GM19035 (cell line): ENCODE measurements at regions not wholly inside any gene's neighbourhood (a gene's known extent, or its start where the extent isn't known, plus 50 kb on each side); places are given as distances from the start of the nearest gene placed in this dataset.
"Not testable (repeated sequence)": the region's sequence is repeated elsewhere in the genome, so short reads cannot be mapped to it uniquely, and the experiment has no call there.

Source experiments
- ATAC-seq: cut with Tn5 transposase; IDR thresholded peaks from one replicate; pipeline ENCODE4 v1.9.1; 2021; ENCODE audit not compliant: unreplicated experiment

DNA sequence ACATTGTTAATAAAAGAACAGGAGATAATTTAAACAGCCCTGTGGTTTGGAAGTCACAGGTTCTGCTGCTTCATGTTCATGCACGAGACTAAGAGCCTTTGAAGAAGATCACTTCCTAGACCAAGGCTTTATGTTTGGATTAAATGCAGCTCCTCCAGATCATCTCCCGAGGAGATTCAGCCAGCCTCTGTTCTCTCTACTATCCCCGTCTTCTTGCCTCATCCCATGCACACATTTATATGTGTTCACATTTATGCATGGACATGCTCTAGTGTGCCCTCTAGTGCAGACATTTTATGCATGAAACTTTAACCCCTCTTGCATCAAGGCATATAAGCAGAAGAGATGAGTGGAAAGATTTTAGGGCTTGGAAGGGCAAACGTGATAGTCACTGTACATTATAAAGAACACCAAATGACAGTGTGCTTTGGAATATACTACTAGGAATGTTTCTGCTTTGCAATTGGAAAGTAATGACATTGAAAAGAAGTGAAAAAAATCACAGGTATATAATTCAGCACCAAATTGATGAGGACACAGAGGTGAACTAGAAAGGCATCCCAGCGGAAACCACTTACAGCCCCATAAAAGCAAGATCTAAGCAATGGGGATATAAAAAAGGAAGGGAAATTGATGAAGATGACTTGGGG lies 271.5 kb upstream of the PLGLB2 start:
- not testable (repeated sequence) for ATAC-seq

DNA sequence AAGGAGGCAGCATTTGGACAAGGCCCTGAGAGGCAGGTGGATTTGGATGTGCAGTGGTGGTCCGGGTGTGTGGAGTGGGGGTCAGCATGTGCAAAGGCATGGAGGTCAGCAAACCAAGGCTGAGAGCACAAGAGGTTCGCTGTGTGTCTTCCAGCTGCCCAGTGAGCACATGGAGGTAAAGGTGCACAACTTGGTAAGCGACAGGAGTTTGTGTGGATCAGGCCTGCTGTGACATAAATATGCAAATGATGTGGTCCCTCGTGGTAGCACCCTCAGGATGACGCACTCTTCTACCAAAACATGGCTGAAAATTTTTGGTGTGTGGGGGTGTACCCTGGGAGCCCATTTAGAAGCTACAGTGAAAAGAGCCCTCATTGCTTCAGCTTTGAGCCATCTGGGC lies 271.0 kb upstream of the PLGLB2 start:
- ATAC-seq: not testable (repeated sequence)

DNA sequence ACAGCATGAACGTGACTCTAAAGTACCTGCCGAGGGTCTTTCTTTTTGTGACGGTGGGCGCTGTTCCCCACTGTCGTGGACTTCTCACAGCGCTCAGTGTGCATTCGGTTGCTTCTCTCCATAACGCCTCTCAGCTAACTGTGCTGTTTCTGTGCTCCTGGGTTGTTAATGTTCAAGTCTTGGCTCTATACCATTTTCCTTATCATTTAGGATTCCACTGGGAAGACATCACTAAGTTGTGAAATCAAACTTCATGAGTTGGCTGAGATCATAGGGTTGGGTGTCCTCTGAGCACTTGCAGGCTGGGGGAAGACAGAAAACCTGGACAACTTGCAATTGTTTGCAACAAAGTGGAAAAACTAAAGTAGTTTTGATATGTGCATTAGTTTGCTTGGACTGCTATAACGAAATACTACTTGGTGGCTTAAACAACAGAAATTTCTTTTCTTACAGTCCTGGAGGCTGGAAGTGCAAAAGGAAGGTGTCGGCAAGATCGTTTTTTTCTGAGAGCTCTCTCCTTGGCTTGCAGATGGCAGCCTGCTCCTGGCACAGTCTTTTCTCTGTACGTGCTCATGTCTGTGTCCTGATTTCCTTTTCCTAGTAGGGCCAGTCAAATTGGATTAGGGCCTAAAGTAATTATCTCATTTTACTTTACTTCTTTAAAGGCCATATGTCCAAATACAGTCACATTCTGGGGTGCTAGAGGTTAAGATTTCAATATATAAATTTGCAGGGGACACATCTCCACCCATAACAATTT lies 270.0 kb upstream of the PLGLB2 start:
- ATAC-seq: not testable (repeated sequence)

DNA sequence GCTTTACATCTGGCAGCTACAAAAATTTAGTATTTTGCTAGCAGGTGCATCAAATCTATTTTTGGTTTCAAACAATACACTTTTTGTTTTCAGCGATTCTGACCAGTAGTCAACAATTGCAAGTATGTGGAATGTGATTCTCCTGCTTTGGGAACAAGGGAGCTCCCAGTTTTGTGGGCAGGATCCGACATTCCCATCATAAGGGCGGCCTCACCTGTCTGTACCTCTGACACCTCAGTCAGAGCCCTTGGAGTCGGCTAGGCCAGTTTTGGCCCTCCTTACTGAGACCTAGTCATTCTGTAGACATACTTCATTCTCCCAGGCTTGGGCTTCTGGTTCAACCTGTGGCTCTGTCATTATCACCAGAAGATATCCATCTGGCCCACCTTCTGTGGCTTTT lies 269.0 kb upstream of the PLGLB2 start:
- ATAC-seq: not testable (repeated sequence)

DNA sequence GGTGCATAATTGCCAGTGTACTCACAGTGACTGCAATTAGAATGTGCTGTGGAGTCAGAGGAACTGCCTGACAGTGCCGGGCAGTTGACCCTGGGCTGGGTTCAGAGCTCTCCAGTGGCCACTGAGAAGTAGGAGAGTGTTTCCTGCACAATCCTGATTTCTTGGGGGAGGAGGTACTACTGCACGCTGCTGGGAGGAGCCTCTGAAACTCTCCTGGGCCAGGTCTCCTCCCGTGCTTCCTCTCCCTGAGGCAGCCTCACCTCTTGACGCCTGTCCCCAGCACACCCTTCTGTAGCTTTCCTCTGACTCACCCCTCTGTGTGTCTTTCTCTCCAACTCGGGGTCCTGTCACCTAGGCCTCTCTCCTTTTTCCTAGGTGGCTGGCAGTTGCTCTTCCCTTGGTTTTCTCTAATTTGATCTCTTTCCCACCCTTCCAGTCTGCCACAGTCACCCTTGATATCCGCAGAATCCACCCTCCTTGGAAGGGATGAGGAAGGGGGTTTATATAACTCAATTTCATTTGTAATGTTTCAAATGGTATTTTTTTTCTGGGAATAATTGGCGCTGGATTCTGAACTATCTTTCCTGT lies 264.7 kb upstream of the PLGLB2 start:
- ATAC-seq: not testable (repeated sequence)

DNA sequence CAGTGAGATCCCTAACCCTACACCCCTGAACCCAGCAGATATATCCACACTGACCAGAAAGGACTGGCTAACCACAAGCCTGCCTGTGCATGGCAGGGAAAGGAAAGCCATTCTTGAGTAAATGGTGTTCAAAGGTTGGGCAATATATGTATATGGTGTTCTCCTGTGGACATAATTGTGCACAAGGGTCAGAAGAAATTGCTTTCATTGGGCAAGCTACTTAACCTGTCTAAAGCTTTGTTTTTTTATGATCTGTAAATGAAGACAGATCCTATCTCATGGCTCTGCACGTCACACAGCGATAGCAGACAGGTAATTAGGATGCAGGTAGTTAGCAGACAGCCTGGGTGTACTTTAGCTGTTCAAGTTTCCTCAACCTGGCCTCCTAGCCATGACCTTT lies 263.5 kb upstream of the PLGLB2 start:
- not testable (repeated sequence) for ATAC-seq

DNA sequence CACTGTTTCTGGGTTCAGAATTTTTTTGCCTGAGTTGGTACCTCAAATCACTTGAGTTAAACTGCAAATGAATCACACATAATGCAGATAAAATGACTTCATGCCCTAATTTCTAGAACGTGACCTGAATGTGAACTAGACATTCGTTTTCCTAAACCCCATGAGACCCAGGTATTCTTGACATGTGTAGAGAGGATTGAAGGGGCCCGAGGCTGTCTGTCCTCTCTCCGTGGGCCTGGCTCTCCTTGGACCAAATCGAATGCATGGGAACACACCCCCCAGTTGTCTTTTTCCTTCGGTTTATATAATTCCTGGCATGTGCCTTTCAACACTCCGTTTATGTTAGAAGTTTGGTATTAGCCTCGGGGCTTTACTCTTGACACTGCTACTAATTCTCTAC lies 262.4 kb upstream of the PLGLB2 start:
- not testable (repeated sequence) for ATAC-seq

DNA sequence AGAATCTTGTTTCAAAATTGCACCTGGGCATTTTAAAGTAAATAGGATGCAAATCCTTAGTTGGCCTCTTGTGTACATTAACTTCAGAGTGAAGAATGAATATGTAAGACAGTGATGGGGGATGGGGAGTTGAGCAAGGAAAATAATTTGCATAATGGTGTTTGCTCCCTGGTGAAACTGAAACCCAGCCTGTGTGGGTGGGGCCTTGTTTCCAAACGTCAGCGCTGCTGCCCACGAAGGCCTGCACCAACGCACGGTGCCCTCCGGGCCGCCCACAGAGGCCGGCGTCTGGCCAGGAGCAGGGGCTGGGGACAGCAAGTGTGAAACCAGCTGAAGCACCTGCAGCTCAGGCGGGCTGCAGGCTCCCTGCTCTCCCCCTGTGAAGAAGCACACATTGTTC lies 262.0 kb upstream of the PLGLB2 start:
- ATAC-seq: peak; percentile 90

DNA sequence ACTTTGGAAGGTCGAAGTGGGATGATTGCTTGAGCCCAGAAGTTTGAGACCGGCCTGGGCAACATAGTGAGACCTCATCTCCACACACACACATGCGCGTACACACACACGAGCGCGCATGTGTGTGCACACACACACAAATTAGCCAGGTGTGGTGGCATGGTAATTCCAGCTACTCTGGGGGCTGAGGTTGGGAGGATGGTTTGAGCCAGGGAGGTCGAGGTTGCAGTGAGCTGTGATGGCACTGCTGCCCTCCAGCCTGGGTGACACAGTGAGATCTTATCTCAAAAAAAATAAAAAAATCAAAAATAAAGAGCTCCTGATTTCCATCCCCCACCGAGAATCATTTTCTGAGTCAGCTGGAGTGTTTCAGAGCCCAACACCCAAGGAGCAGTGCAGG lies 261.5 kb upstream of the PLGLB2 start:
- ATAC-seq: peak; percentile 9

DNA sequence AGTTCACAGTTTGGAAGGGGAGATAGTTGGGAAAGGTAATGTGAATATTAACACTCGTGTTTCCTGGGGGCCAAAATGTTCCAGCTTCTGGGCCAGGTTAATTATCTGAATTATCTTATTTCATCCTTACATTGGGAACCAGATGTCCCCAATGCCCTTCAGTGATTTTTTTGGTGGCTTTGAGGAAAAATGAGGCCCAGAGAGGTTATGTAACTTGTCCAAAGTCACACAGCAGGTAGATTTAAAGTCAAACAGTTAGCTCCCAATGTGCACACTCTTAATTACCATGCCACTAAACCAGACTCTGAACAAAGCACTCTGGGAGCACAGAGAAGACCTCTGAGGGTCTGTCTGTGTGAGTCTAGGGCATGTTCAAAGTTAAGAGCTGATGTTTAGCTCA lies 259.9 kb upstream of the PLGLB2 start:
- ATAC-seq: not testable (repeated sequence)

DNA sequence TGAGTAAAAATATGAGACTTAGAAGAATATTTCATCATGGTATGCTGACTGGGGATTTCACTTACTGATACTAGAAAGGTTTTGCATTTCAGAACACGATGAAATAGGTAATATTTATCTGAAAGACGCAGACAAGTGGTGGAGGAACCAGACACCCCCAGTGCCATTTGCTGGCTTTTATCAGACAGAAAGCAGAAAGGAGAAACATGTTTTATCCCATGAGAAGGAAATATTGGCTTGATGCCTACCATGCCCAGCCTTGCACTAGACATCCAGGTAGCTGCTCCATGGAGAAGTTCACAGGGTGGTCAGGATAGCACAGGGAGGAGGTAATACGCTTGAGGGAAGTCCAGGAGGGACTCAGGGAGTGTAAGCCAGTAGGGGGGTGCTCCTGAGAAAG lies 258.9 kb upstream of the PLGLB2 start:
- ATAC-seq: not testable (repeated sequence)

DNA sequence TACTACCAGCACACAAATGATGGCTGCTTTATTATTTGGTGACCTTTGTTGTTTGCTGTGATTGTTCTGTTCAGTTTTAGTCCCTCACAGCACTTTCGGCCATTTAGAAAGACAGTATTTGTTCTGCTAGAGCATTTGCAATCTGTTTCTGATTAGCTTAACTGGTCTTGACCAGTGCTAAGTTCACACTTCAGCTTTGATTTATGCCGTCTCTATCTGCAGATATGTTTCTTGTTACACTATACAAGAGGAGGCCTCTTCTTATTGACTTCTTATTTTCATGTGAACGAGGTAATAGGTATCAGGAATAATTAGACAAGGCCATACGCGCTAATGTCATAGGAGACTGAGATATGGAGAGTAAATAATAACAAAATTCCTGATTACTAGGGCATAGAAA lies 253.0 kb upstream of the PLGLB2 start:
- not testable (repeated sequence) for ATAC-seq

DNA sequence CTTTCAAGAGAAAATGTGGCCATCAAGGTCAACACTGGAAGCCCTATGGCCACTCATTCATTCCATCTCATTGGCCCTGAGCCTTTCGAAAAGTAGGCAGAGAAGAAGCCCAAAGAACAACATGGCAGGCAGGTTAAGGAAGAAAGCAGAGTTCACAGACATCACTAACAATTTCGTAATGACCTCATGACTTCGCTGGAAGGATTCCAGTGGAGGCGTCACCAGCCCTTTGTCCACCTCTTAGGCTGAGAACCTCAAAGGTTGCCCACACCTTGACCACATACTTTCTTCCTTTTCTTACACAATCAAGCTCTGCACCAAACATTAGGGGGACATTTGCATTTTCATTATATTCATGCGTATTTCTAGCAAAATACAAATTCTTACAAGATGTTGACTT lies 252.4 kb upstream of the PLGLB2 start:
- ATAC-seq: not testable (repeated sequence)

DNA sequence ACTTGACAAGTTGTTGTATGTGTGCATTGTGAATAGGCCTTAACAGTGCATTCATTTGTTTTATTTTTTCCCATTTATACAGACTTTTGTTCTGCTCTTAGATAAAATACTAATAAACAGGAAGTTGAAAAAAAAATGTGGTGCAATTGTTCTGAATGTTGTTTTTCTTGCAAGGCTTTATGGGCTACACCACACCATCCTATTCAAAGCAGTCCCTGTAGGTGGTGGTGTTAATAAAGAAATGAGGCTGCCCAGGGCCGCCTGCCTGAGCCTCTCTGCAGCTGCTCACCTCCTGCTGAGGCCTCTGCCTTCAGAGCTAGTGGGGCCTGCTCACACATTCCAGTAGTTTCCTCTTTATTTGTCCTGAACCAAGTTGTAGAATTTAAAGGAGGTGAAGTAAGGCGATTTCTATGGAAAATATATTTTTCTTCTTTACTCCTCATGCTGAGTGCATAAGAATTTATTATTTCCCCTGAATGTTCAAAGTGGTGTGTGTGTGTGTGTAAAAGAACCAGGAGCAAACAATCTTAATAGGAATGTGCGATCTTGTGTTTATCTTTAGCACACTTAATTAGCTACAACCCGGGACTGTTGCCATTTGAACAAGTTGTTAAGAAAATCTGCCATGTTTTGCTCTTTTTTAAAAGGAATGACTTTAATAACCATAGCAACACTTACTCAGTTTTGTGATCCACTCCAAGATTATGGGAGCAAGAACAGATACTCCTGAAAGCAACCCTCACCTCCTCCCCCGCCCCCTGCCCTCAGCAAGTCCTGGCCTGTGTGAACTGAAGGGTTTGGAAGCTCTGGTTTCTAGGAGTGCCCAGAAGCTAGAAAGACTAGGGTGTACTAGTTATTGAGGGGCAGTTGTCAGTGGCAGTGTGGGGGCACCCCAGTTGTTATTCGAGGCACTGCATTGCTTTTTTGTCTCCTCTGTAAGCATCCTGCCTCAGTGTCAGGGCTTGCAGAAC lies 251.6 kb upstream of the PLGLB2 start:
- peak; percentile 82 for ATAC-seq

DNA sequence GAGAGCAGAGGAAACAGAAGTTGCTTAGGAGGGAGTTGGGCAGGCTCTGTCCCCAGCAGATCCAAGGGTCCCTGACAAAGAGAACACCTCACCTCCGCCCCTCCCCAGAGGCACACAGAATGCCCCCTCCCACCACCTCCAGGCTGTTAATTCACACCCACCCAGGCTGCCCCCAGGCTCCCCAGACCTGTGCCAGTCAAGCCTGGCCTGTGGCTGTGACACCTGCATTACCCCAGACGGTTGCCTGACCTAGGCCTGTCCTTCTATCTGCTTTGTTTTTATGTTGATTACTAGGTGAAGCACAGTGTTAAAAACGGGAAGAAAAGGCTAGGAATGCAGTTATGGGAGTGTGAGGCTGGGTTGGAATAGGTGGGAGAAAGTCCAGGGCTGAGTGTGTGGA lies 250.8 kb upstream of the PLGLB2 start:
- not testable (repeated sequence) for ATAC-seq

DNA sequence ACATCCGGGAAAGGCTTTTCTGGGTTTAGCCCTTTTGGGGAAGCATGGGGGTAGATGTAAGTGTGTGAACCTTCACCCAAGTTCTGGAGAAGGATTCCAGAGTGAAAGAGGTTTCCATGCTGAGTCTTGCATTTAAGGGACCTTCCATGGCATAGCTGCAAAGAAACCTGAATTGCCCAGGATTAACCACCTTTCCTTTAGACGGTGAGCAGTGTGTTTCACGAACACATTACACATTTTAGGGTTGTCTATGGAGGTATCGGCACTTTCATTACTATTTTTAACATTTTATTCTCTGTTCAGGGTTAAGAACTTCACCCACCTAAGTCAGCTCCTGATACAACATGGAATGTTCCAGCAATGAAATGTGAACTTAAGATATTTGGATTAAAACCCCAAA lies 250.2 kb upstream of the PLGLB2 start:
- ATAC-seq: not testable (repeated sequence)

DNA sequence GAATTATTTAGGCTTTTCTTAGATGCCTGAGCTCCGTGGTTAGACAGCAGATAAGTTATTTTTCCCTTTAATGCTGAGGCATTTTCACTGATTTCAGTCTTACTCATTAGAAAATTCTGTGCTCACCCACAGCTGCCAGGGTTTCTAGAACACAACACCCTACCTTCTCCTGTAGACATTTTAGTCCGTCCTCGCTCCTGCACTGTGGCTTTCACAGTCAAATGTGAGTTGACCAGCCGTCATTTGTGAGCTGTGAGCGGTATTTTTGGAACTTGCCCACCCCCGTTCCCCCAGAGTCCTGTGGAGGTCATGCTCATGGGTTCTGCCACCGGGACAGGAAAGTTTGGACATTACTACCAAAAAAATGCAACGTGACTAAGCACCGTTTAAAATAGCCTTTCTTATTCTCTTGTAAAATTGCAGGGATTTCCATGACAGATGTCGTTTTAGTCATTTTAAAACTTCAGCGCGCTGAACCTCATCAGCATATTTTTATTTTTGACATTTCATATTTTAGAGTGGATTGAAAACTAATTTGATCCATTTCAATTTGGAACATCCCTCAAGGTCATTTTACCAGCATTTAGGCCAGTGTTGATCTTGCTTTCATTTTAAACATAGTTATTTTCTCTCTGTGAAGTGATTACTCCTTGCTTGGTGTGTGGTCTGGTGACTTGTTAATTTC lies 249.6 kb upstream of the PLGLB2 start:
- ATAC-seq: peak; percentile 68

DNA sequence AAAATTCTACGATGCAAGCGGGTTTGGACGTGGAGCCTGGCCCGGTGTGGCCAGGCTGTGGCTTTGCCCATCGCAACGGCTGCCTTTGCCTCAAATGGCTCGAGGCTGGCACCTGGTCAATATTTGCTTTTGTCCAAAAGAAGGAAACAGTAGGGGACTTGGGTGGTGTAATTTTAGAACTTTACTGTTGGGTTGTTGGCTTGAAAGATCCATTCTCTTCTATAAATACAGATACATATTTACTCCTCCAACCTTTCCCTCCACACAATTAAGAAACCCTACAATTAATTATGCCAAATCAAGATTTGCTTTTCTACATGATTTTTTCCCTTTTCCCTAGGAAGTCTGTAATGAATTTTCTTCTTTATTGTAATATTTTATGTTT lies 249.0 kb upstream of the PLGLB2 start:
- ATAC-seq: not testable (repeated sequence)

DNA sequence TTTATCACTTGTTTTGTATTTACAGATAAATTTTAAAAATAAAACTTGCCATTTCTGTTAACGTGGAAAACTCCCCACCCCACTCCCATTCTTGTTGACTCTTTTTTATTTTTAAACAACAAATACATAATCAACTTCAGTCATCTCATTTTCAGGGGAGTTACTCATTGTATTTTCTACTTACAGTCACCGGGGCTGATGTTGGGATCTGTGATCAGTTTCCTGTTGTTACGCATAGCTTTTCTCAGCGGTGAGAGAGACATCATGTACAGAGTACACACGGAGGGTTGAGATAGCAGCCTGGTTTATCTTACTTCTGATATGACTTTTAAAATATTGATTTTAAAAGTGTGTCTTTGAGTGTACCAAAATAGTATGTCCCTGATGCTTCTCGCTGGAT lies 248.0 kb upstream of the PLGLB2 start:
- ATAC-seq: not testable (repeated sequence)

DNA sequence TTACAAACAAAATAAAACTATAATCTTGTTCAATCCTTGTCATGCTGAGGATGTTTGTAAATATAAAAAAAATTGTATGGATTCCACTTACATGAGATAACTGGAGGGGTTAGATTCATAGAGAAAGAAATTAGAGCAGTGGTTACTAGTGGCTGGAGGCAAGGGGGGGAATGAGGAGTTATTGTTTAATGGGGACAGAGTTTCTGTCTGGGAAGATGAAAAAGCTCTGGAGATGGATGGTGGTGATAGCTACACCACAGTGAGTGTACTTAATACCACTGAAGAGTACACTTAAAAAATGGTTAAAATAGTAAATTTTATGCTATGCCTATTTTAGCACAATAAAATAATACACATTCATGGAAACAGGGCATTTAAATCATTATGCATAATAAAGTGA lies 247.5 kb upstream of the PLGLB2 start:
- ATAC-seq: not testable (repeated sequence)
